ENCODE measurements at regions not wholly inside any gene's neighbourhood (a gene's known extent, or its start where the extent isn't known, plus 50 kb on each side); places are given as distances from the start of the nearest gene placed in this dataset.

DNA sequence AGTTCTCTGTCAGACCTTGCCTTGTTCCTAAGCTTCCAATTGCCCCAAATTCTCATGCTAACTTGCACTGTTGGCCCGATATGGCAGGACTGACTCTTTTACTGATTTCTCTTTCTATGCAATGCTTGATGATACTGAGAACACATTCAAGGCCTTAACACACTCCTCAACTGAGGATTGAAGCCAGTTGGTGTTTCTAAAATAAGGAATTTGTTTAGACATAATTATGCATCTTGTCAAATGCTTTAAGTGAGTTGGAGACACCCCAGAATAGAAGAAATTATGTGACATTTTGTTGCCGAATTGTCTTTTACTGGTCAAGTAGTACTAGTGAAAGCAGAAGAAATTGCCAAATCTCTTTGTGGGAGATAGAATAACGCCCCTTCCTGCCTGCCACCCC is 60.0 kb upstream of the THSD7B start:
- TF ChIP-seq, protein P1, sequence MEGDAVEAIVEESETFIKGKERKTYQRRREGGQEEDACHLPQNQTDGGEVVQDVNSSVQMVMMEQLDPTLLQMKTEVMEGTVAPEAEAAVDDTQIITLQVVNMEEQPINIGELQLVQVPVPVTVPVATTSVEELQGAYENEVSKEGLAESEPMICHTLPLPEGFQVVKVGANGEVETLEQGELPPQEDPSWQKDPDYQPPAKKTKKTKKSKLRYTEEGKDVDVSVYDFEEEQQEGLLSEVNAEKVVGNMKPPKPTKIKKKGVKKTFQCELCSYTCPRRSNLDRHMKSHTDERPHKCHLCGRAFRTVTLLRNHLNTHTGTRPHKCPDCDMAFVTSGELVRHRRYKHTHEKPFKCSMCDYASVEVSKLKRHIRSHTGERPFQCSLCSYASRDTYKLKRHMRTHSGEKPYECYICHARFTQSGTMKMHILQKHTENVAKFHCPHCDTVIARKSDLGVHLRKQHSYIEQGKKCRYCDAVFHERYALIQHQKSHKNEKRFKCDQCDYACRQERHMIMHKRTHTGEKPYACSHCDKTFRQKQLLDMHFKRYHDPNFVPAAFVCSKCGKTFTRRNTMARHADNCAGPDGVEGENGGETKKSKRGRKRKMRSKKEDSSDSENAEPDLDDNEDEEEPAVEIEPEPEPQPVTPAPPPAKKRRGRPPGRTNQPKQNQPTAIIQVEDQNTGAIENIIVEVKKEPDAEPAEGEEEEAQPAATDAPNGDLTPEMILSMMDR (IDR thresholded peaks at IDR 0.05): no peak
- TF ChIP-seq EP300 (IDR thresholded peaks at IDR 0.05) (no peak), POLR2A (IDR thresholded peaks at IDR 0.05) (no peak)
